GM19239 (cell line): ENCODE measurements at regions not wholly inside any gene's neighbourhood (a gene's known extent, or its start where the extent isn't known, plus 50 kb on each side); places are given as distances from the start of the nearest gene placed in this dataset.

Experiments
- DNase-seq: peaks from one replicate; pipeline ENCODE4 v3.0.0; 2011; ENCODE audit warnings: low spot score; ENCODE audit not compliant: insufficient read length
- FAIRE-seq: peaks from 2 replicates; lab custom pipeline; 2011; peaks lifted over from hg19 to GRCh38; lab: Jason Lieb, UNC

DNA sequence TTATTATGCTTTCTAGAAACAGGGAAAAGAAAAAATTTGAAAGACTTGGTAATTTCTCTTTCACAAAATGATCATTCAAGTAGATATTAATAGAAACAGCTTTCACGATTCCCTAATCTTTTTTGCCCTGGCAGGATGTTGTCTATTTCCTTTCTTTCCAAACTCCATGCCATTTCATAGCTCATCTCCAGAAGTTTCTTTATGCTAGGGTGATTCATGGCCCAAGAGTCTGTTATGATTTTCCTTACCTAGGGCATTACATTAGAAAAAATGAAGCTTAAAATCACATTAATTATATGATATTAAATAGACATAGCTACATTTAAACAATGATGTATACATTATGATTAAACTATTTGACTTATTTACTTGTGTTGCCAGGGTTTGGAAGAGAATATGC lies 762.1 kb downstream of the LTN1 start:
- no peak for FAIRE-seq
- no peak for DNase-seq

DNA sequence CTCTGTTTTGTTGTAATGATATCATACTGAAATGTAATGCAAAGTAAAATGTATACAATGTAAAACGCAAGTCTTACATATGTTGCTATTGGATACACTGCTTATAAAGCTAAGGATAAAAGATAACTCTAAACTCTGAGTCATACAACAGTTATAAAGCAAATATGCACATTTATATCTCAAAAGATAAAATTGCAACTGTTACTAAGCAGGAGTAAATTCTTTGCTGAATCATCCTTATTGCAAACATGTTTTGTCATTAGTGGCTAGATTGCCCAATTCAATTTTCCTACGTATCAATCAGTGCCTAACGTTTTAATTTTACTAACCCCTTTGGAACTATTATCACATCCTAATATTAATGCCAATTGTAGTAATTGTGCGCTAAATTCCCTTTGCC lies 762.9 kb downstream of the LTN1 start:
- FAIRE-seq, result no peak
- DNase-seq, result no peak

GRCh38 chr21:28228636-28228995 lies 764.1 kb downstream of the LTN1 start:
- DNase-seq (no peak), FAIRE-seq (no peak)

DNA sequence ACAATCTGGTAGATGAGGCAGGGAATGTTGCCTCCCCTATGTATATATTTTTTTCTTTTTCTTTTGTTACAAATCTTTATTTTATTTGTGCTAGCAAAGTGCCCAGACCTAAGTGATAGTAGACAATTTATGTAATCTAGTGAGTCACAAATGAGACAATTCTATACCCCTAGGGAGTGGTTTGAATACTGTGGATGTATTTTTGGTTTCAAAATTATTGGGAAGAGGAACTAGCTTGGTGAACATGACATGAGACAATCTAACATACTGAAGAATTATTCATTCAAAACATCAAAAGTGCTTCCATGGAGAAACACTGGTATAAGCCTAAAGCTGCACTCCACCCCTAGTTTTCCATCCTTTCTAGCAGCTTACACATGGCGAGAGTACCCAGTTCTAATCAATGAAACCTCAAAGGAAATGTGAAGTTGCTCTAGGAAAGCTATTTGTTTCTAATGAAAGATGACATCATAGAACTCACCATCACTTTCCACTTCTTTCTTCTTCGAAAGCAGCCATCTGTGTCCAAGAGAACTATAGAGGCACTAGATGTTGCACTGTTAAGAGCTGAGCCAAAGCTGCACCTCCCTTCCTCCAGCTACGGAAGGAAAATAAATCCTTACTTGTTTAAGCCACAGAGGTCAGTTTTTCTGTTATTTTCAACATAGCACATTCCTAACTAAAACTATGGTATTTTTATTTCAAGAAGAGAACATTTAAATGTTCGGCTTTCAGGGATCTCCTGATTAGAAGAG lies 764.6 kb downstream of the LTN1 start:
- no peak for FAIRE-seq
- DNase-seq, result no peak

DNA sequence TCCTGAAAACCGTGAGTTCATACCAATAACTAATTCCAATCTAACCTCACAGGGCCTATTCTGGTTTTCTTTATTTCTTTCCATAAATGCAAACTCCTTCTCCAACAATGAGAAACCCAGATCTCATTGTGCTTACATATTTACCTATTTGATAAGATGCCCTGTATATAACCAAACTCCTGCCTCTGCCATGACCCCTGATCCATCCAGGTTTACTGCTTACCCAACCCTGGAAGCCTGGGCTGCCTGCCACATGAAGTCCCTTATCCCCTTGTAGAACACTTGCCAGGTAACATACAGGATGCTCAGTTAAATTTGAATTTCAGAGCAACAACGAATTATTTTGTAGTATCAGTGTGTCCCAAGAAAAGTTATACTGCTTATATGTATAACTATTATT lies 766.1 kb downstream of the LTN1 start:
- DNase-seq, result no peak
- FAIRE-seq, result no peak

DNA sequence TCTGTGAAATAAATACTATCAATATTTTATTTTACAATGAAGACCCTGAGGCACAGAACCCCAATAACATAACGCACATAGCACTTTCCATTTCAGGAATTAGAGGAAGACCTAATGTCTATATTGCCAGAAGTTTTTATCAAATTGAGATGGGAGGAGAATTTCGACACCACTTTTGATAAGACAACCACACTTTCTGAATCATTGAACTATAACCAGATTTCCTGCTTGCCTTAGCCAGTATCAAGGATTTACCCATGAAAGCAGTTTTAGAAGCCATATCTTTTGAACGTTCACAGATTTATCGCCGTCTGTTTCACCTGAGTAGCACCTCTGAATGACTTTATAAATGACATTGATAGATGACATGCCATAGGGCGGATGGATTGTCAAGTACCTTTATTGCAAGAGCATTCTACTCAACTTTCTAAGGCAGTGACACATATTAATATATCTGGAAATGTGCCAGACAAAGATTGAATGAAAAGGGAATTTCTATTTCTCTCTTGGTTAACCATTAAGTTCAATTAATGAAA lies 768.4 kb downstream of the LTN1 start:
- DNase-seq (no peak), FAIRE-seq (no peak)

- DNase-seq (no peak), FAIRE-seq (no peak)
Observed at GRCh38 chr21:28221984-28222383, 770.7 kb downstream of the LTN1 start.

- no peak for FAIRE-seq
- DNase-seq, result no peak
Observed at GRCh38 chr21:28220680-28221079, 772.0 kb downstream of the LTN1 start.

GRCh38 chr21:28216976-28217523 lies 775.6 kb downstream of the LTN1 start:
- DNase-seq (no peak), FAIRE-seq (no peak)

GRCh38 chr21:28215214-28215954 lies 777.3 kb downstream of the LTN1 start:
- FAIRE-seq, result no peak

GRCh38 chr21:28214786-28215185 lies 777.9 kb downstream of the LTN1 start:
- FAIRE-seq (no peak), DNase-seq (no peak)

More at GRCh38 chr21:28215214-28215954, 777.3 kb downstream of the LTN1 start:
- no peak for DNase-seq

GRCh38 chr21:28213261-28213660 lies 779.4 kb downstream of the LTN1 start:
- DNase-seq, result no peak
- FAIRE-seq, result no peak

DNA sequence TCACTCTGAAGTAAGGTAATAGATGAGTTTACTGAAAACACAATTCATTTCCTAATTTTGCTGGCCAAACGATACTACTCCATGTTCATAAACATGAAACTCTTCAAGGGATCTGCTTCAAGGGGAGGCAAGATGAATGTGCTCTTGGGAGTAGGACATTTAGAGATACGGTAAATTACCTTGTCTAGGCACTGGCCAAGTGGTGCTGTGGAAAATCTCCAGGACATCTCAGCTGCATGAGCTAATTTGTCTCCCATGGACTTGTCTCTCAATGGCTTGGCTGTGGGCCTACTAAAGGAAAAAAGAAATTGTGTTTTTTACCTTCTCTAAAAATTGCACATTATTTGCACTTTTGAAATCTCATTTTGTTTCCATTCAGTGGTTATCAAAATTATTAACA lies 780.6 kb downstream of the LTN1 start:
- no peak for DNase-seq
- no peak for FAIRE-seq

- FAIRE-seq (no peak), DNase-seq (no peak)
Observed at GRCh38 chr21:28207436-28208173, 785.1 kb downstream of the LTN1 start.

- no peak for FAIRE-seq
- DNase-seq, result no peak
Observed at GRCh38 chr21:28200726-28201125, 792.0 kb downstream of the LTN1 start.

DNA sequence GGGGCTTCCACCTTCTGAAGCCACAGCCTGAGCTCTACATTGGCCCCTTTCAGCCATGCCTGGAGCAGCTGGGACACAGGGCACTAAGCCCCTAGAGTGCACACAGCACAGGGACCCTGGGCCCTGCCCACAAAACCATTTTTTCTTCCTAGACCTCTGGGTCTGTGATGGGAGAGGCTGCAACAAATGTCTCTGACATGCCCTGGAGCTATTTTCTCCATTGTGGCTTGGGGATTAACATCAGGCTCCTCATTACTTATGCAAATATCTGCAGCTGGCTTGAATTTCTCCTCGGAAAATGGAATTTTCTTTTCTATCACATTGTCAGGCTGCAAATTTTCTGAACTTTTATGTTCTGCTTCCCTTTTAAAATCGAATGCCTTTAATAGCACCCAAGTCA lies 795.7 kb downstream of the LTN1 start:
- FAIRE-seq, result no peak
- no peak for DNase-seq

DNA sequence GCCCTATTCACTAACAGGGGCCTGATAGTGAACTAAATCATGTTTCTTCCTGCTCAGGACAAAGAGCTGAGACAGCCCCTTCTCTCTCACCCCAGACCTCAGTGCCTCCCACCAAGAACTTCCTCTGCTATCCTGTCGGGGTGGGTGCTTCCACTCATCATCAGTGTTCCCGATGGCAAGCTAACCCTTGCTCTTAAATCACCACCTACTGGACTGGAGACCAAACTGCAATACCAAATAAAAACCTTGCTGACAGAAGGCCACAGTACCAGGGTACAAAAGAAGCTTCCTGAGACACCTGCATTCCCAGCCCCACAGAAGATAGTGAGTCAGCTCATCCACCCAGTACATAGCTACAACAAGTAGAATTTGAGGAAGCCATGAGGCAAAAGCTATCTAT lies 799.5 kb downstream of the LTN1 start:
- DNase-seq (no peak), FAIRE-seq (no peak)

DNA sequence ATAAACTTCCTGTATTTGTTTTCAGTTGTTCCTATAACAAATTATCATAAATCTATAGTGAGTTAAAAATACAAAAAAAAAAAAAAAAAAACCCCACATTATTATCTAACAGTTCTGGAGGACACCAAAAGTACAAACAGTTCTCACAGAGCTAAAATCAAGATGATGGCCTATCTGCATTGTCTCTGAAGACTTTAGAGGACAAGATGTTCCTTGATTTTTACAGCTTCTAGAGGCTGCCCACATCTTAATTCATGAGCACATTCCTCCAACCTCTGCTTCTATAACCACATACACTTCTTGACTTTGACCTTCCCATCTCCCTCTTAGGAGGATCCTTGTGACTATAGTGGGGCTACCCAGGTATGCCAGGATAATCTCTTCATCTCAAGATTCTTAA lies 806.1 kb downstream of the LTN1 start:
- FAIRE-seq, result no peak

DNA sequence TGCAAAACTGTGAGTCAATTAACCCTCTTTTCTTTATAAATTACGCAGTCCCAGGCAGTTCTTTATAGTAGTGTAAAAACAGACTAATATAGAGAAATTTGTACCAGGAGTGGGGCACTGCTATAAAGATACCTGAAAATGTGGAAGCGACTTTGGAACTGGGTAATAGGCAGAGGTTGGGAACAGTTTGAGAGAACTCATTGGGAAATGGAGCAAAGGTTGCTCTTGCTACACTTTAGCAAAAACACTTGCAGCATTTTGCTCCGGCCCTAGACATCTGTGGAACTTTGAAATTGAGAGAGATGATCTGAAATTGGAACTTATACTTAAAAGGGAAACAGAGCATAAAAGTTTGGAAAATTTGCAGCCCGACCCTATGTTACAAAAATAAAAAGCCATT lies 810.9 kb downstream of the LTN1 start:
- DNase-seq (no peak), FAIRE-seq (no peak)

More for the DNA sequence above, 806.1 kb downstream of the LTN1 start:
- DNase-seq, result no peak

- DNase-seq (no peak), FAIRE-seq (no peak)
Observed at GRCh38 chr21:28179136-28179535, 813.5 kb downstream of the LTN1 start.

DNA sequence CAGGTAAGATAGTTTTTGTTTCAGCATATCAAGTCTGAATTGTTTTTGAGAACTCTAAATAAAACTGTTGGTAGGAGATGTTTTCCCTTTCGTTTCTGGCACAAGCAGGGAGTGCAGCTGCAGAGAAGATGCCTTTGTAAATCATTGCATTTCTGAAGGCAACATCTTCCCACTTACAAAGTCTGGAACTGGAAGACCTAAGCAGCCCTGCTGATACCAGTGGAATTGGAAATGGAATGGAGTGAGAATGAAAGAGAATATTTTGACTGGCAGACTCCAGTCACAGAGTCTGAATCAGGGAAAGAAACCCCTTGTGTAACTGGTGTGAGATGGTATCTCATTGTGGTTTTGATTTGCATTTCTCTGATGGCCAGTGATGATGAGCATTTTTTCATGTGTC lies 815.6 kb downstream of the LTN1 start:
- DNase-seq (no peak), FAIRE-seq (no peak)
